Fibroblast of peridontal ligament (primary cell): ENCODE measurements at regions not wholly inside any gene's neighbourhood (a gene's known extent, or its start where the extent isn't known, plus 50 kb on each side); places are given as distances from the start of the nearest gene placed in this dataset.

Experiments used
- DNase-seq: peaks from one replicate; pipeline ENCODE4 v3.0.0-alpha.2; 2010; ENCODE audit errors: extremely low read depth

GRCh38 chr2:21500401-21500945, 376.7 kb downstream of the TDRD15 start:
- DNase-seq, result no peak

- no peak for DNase-seq
These were observed 377.7 kb downstream of the TDRD15 start for GRCh38 chr2:21501376-21502027.

- DNase-seq, result no peak
These were observed 392.1 kb downstream of the TDRD15 start for GRCh38 chr2:21515903-21516302.

GRCh38 chr2:21519412-21519811, 395.6 kb downstream of the TDRD15 start:
- DNase-seq, result no peak

- no peak for DNase-seq
These were observed 396.1 kb downstream of the TDRD15 start for GRCh38 chr2:21519821-21520220.

GRCh38 chr2:21535826-21536225, 412.1 kb downstream of the TDRD15 start:
- no peak for DNase-seq

- DNase-seq, result no peak
These were observed 415.9 kb downstream of the TDRD15 start for GRCh38 chr2:21539685-21540084.

- no peak for DNase-seq
These were observed 419.9 kb downstream of the TDRD15 start for GRCh38 chr2:21543630-21544029.

GRCh38 chr2:21544392-21544791, 420.6 kb downstream of the TDRD15 start:
- no peak for DNase-seq

- DNase-seq, result no peak
These were observed 429.2 kb downstream of the TDRD15 start for GRCh38 chr2:21552981-21553380.

GRCh38 chr2:21559351-21559750, 435.6 kb downstream of the TDRD15 start:
- DNase-seq, result peak; percentile 0

- no peak for DNase-seq
These were observed 438.2 kb downstream of the TDRD15 start for GRCh38 chr2:21561965-21562364.

- no peak for DNase-seq
These were observed 443.6 kb downstream of the TDRD15 start for GRCh38 chr2:21567395-21567794.

- DNase-seq, result no peak
These were observed 447.9 kb downstream of the TDRD15 start for GRCh38 chr2:21571686-21572085.

GRCh38 chr2:21580391-21580790, 456.6 kb downstream of the TDRD15 start:
- DNase-seq, result no peak

- no peak for DNase-seq
These were observed 462.1 kb downstream of the TDRD15 start for GRCh38 chr2:21585881-21586280.

- no peak for DNase-seq
These were observed 466.4 kb downstream of the TDRD15 start for GRCh38 chr2:21590026-21590690.

GRCh38 chr2:21591926-21592325, 468.2 kb downstream of the TDRD15 start:
- no peak for DNase-seq

- no peak for DNase-seq
These were observed 475.6 kb downstream of the TDRD15 start for GRCh38 chr2:21599417-21599816.

- no peak for DNase-seq
These were observed 479.0 kb downstream of the TDRD15 start for GRCh38 chr2:21602789-21603188.

- no peak for DNase-seq
These were observed 483.8 kb downstream of the TDRD15 start for GRCh38 chr2:21607572-21607971.

GRCh38 chr2:21610304-21610703, 486.5 kb downstream of the TDRD15 start:
- DNase-seq, result no peak

GRCh38 chr2:21617885-21618434, 494.2 kb downstream of the TDRD15 start:
- DNase-seq, result no peak
